ENCODE measurements at regions not wholly inside any gene's neighbourhood (a gene's known extent, or its start where the extent isn't known, plus 50 kb on each side); places are given as distances from the start of the nearest gene placed in this dataset.
"Not testable (repeated sequence)": the region's sequence is repeated elsewhere in the genome, so short reads cannot be mapped to it uniquely, and the experiment has no call there.

- not testable (repeated sequence) for H3K4me1 ChIP-seq (ENCODE audit: control insufficient read depth, insufficient read depth, low read length, poor library complexity, severe bottlenecking); H3K4me3 ChIP-seq (ENCODE audit: insufficient read depth, low read depth, low read length, poor library complexity, severe bottlenecking); DNase-seq; H3K27ac ChIP-seq (ENCODE audit: insufficient read depth, low read length, poor library complexity, severe bottlenecking); H3K36me3 ChIP-seq (ENCODE audit: control insufficient read depth, insufficient read depth, low read length); H3K27me3 ChIP-seq (replicated peaks; ENCODE audit: control insufficient read depth, insufficient read depth, low read length, poor library complexity, severe bottlenecking); H3K9me3 ChIP-seq (ENCODE audit: control insufficient read depth, low read length)
These were observed 84.3 kb downstream of the MRPL57 start for GRCh38 chr13:21260561-21261290.

- not testable (repeated sequence) for H3K4me1 ChIP-seq (ENCODE audit: control insufficient read depth, insufficient read depth, low read length, poor library complexity, severe bottlenecking); H3K9me3 ChIP-seq (ENCODE audit: control insufficient read depth, low read length); H3K27me3 ChIP-seq (replicated peaks; ENCODE audit: control insufficient read depth, insufficient read depth, low read length, poor library complexity, severe bottlenecking); H3K36me3 ChIP-seq (ENCODE audit: control insufficient read depth, insufficient read depth, low read length); H3K4me3 ChIP-seq (ENCODE audit: insufficient read depth, low read depth, low read length, poor library complexity, severe bottlenecking); DNase-seq; H3K27ac ChIP-seq (ENCODE audit: insufficient read depth, low read length, poor library complexity, severe bottlenecking)
These were observed 85.2 kb downstream of the MRPL57 start for GRCh38 chr13:21261487-21262216.

- DNase-seq; H3K4me3 ChIP-seq (ENCODE audit: insufficient read depth, low read depth, low read length, poor library complexity, severe bottlenecking); H3K36me3 ChIP-seq (ENCODE audit: control insufficient read depth, insufficient read depth, low read length); H3K27me3 ChIP-seq (replicated peaks; ENCODE audit: control insufficient read depth, insufficient read depth, low read length, poor library complexity, severe bottlenecking); H3K4me1 ChIP-seq (ENCODE audit: control insufficient read depth, insufficient read depth, low read length, poor library complexity, severe bottlenecking); H3K27ac ChIP-seq (ENCODE audit: insufficient read depth, low read length, poor library complexity, severe bottlenecking); H3K9me3 ChIP-seq (ENCODE audit: control insufficient read depth, low read length): not testable (repeated sequence)
These were observed 87.5 kb downstream of the MRPL57 start for GRCh38 chr13:21263909-21264308.

- H3K27me3 ChIP-seq (replicated peaks; ENCODE audit: control insufficient read depth, insufficient read depth, low read length, poor library complexity, severe bottlenecking); H3K4me1 ChIP-seq (ENCODE audit: control insufficient read depth, insufficient read depth, low read length, poor library complexity, severe bottlenecking); H3K27ac ChIP-seq (ENCODE audit: insufficient read depth, low read length, poor library complexity, severe bottlenecking); H3K4me3 ChIP-seq (ENCODE audit: insufficient read depth, low read depth, low read length, poor library complexity, severe bottlenecking); H3K36me3 ChIP-seq (ENCODE audit: control insufficient read depth, insufficient read depth, low read length); DNase-seq; H3K9me3 ChIP-seq (ENCODE audit: control insufficient read depth, low read length): not testable (repeated sequence)
These were observed 92.0 kb downstream of the MRPL57 start for GRCh38 chr13:21268485-21268884.

- H3K27me3 ChIP-seq (replicated peaks; ENCODE audit: control insufficient read depth, insufficient read depth, low read length, poor library complexity, severe bottlenecking); H3K4me1 ChIP-seq (ENCODE audit: control insufficient read depth, insufficient read depth, low read length, poor library complexity, severe bottlenecking); H3K4me3 ChIP-seq (ENCODE audit: insufficient read depth, low read depth, low read length, poor library complexity, severe bottlenecking); H3K27ac ChIP-seq (ENCODE audit: insufficient read depth, low read length, poor library complexity, severe bottlenecking); H3K36me3 ChIP-seq (ENCODE audit: control insufficient read depth, insufficient read depth, low read length); H3K9me3 ChIP-seq (ENCODE audit: control insufficient read depth, low read length); DNase-seq: not testable (repeated sequence)
These were observed 96.0 kb downstream of the MRPL57 start for GRCh38 chr13:21272439-21272838.

- not testable (repeated sequence) for H3K4me1 ChIP-seq (ENCODE audit: control insufficient read depth, insufficient read depth, low read length, poor library complexity, severe bottlenecking); H3K9me3 ChIP-seq (ENCODE audit: control insufficient read depth, low read length); H3K27ac ChIP-seq (ENCODE audit: insufficient read depth, low read length, poor library complexity, severe bottlenecking); H3K27me3 ChIP-seq (replicated peaks; ENCODE audit: control insufficient read depth, insufficient read depth, low read length, poor library complexity, severe bottlenecking); H3K4me3 ChIP-seq (ENCODE audit: insufficient read depth, low read depth, low read length, poor library complexity, severe bottlenecking); DNase-seq; H3K36me3 ChIP-seq (ENCODE audit: control insufficient read depth, insufficient read depth, low read length)
These were observed 98.0 kb downstream of the MRPL57 start for GRCh38 chr13:21274457-21274856.

GRCh38 chr13:21282065-21282464, 105.6 kb downstream of the MRPL57 start:
- DNase-seq, result no peak
- Histone ChIP-seq H3K27ac (ENCODE audit: insufficient read depth, low read length, poor library complexity, severe bottlenecking) (no peak overlapping the region), H3K4me1 (ENCODE audit: control insufficient read depth, insufficient read depth, low read length, poor library complexity, severe bottlenecking) (no peaks in the 10 kb centered on the region), H3K9me3 (ENCODE audit: control insufficient read depth, low read length) (no peaks in the 10 kb centered on the region), H3K27me3 (replicated peaks; ENCODE audit: control insufficient read depth, insufficient read depth, low read length, poor library complexity, severe bottlenecking) (peaks cover 6% of the 10 kb centered on the region), H3K36me3 (ENCODE audit: control insufficient read depth, insufficient read depth, low read length) (no peaks in the 10 kb centered on the region), H3K4me3 (ENCODE audit: insufficient read depth, low read depth, low read length, poor library complexity, severe bottlenecking) (no peak overlapping the region)

- no peak overlapping the region for H3K27ac ChIP-seq (ENCODE audit: insufficient read depth, low read length, poor library complexity, severe bottlenecking)
- H3K9me3 ChIP-seq (ENCODE audit: control insufficient read depth, low read length), result no peaks in the 10 kb centered on the region
- DNase-seq, result no peak
- peaks cover 5% of the 10 kb centered on the region for H3K27me3 ChIP-seq (replicated peaks; ENCODE audit: control insufficient read depth, insufficient read depth, low read length, poor library complexity, severe bottlenecking)
- H3K4me1 ChIP-seq (ENCODE audit: control insufficient read depth, insufficient read depth, low read length, poor library complexity, severe bottlenecking), result no peaks in the 10 kb centered on the region
- no peak overlapping the region for H3K4me3 ChIP-seq (ENCODE audit: insufficient read depth, low read depth, low read length, poor library complexity, severe bottlenecking)
- no peaks in the 10 kb centered on the region for H3K36me3 ChIP-seq (ENCODE audit: control insufficient read depth, insufficient read depth, low read length)
These were observed 111.0 kb downstream of the MRPL57 start for GRCh38 chr13:21287331-21287907.

GRCh38 chr13:21289475-21289874, 113.0 kb downstream of the MRPL57 start:
- no peaks in the 10 kb centered on the region for H3K4me1 ChIP-seq (ENCODE audit: control insufficient read depth, insufficient read depth, low read length, poor library complexity, severe bottlenecking)
- H3K4me3 ChIP-seq (ENCODE audit: insufficient read depth, low read depth, low read length, poor library complexity, severe bottlenecking), result no peak overlapping the region
- H3K36me3 ChIP-seq (ENCODE audit: control insufficient read depth, insufficient read depth, low read length), result no peaks in the 10 kb centered on the region
- no peaks in the 10 kb centered on the region for H3K9me3 ChIP-seq (ENCODE audit: control insufficient read depth, low read length)
- no peak for DNase-seq
- no peak overlapping the region for H3K27ac ChIP-seq (ENCODE audit: insufficient read depth, low read length, poor library complexity, severe bottlenecking)
- H3K27me3 ChIP-seq (replicated peaks; ENCODE audit: control insufficient read depth, insufficient read depth, low read length, poor library complexity, severe bottlenecking), result no peaks in the 10 kb centered on the region

- H3K27ac ChIP-seq (ENCODE audit: insufficient read depth, low read length, poor library complexity, severe bottlenecking); H3K36me3 ChIP-seq (ENCODE audit: control insufficient read depth, insufficient read depth, low read length); H3K27me3 ChIP-seq (replicated peaks; ENCODE audit: control insufficient read depth, insufficient read depth, low read length, poor library complexity, severe bottlenecking): not testable (repeated sequence)
These were observed 114.1 kb downstream of the MRPL57 start for GRCh38 chr13:21290442-21291002.

More at GRCh38 chr13:21290442-21291002, 114.1 kb downstream of the MRPL57 start:
- H3K4me1 ChIP-seq (ENCODE audit: control insufficient read depth, insufficient read depth, low read length, poor library complexity, severe bottlenecking); H3K4me3 ChIP-seq (ENCODE audit: insufficient read depth, low read depth, low read length, poor library complexity, severe bottlenecking); H3K9me3 ChIP-seq (ENCODE audit: control insufficient read depth, low read length); DNase-seq: not testable (repeated sequence)

Data from effector memory CD4-positive, alpha-beta T cell (primary cell).